ENCODE measurements at regions not wholly inside any gene's neighbourhood (a gene's known extent, or its start where the extent isn't known, plus 50 kb on each side); places are given as distances from the start of the nearest gene placed in this dataset.
"Not testable (repeated sequence)": the region's sequence is repeated elsewhere in the genome, so short reads cannot be mapped to it uniquely, and the experiment has no call there.

DNA sequence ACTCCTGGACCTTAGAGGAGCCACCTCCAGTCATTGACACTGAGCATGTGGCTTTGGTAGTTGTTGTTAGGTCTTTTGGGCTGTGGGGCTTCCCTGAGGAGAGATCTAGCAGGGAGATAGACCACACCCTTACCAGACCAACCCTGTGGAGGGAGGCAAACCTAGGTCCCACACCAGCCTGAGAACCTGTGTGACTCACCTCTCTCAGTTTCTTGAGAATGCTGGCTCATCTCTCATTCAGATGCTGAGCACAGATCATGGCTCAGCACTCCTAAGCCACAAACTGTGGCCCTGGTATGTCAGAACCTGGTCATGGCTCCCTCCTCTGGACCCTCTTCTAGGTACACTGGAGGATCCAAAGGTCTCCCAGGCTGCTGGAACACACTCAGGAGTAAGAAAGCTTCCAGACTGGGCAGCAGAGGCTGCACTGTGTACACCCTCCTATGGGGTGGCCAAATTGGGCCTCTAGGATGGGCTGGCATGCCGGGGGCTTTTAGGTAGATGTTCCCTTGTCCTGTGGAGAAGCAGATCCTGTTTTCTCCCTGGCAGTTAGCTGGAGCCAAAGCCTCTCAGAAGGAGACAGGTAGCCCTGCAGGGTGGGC lies 1294.5 kb downstream of the KHDRBS2 start:
- CTCF ChIA-PET = no interaction called here
- Histone ChIP-seq H3K27ac (ENCODE audit: insufficient read depth in 1 of 2, low read depth in 1 of 2, low read length in 2 of 2, poor library complexity in 1 of 2, severe bottlenecking in 2 of 2) (no peak overlapping the region), H3K9me3 (ENCODE audit: control extremely low read depth in 1 of 5, control insufficient read depth in 4 of 5, insufficient read depth in 2 of 5, low read depth in 1 of 5, low read length in 4 of 5) (peaks cover 0 to 6% (median 0%) of the 10 kb centered on the region in 5 experiments), H3K4me3 (ENCODE audit: control insufficient read depth in 1 of 7, extremely low read depth in 1 of 7, insufficient read depth in 4 of 7, low read depth in 2 of 7, low read length in 6 of 7) (no peak overlapping the region), H3K27me3 (replicated peaks in 2 of 5; ENCODE audit: control insufficient read depth in 4 of 5, insufficient read depth in 5 of 5, low read length in 4 of 5) (no peaks in the 10 kb centered on the region), H3K36me3 (ENCODE audit: control insufficient read depth in 4 of 4, insufficient read depth in 4 of 4, low read length in 3 of 4) (no peaks in the 10 kb centered on the region), H3K4me1 (ENCODE audit: control extremely low read depth in 1 of 4, control insufficient read depth in 4 of 4, insufficient read depth in 4 of 4, low read length in 3 of 4) (no peaks in the 10 kb centered on the region)
- WGBS (ENCODE audit: insufficient coverage) = 100% methylated on average over 1 of the region's 1 CpG
- DNase-seq = no peak
- POLR2A ChIA-PET = no interaction called here

DNA sequence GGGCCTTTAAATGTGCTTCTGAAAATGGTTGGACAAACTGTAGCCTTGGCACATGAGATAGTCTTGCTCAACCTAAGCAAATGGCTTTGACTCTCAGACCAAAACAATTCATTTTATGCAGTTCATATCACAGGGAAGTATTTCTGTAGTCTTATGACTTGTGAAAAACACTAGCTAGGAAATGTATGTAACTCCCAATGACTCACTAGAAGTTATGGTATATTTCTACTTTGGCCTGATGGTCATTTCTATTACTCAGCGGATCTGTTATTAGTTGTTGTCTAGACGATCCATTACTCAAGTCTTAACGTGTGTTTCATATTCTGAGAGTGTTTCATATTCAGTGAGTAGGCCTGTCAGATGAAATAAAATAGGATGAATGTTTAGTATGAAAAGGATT lies 1333.5 kb downstream of the KHDRBS2 start:
- DNase-seq = no peak
- no peaks in the 10 kb centered on the region for H3K27me3 ChIP-seq (replicated peaks in 2 of 5; ENCODE audit: control insufficient read depth in 4 of 5, insufficient read depth in 5 of 5, low read length in 4 of 5)
- no peak overlapping the region for H3K4me3 ChIP-seq (ENCODE audit: control insufficient read depth in 1 of 7, extremely low read depth in 1 of 7, insufficient read depth in 4 of 7, low read depth in 2 of 7, low read length in 6 of 7)
- H3K4me1 ChIP-seq (ENCODE audit: control extremely low read depth in 1 of 4, control insufficient read depth in 4 of 4, insufficient read depth in 4 of 4, low read length in 3 of 4) = no peaks in the 10 kb centered on the region
- no peaks in the 10 kb centered on the region for H3K9me3 ChIP-seq (ENCODE audit: control extremely low read depth in 1 of 5, control insufficient read depth in 4 of 5, insufficient read depth in 2 of 5, low read depth in 1 of 5, low read length in 4 of 5)
- ChIA-PET POLR2A (no interaction called here), CTCF (no interaction called here)
- H3K36me3 ChIP-seq (ENCODE audit: control insufficient read depth in 4 of 4, insufficient read depth in 4 of 4, low read length in 3 of 4) = no peaks in the 10 kb centered on the region
- WGBS (ENCODE audit: insufficient coverage) = 90% methylated on average over 3 of the region's 3 CpGs
- H3K27ac ChIP-seq (ENCODE audit: insufficient read depth in 1 of 2, low read depth in 1 of 2, low read length in 2 of 2, poor library complexity in 1 of 2, severe bottlenecking in 2 of 2) = no peak overlapping the region

DNA sequence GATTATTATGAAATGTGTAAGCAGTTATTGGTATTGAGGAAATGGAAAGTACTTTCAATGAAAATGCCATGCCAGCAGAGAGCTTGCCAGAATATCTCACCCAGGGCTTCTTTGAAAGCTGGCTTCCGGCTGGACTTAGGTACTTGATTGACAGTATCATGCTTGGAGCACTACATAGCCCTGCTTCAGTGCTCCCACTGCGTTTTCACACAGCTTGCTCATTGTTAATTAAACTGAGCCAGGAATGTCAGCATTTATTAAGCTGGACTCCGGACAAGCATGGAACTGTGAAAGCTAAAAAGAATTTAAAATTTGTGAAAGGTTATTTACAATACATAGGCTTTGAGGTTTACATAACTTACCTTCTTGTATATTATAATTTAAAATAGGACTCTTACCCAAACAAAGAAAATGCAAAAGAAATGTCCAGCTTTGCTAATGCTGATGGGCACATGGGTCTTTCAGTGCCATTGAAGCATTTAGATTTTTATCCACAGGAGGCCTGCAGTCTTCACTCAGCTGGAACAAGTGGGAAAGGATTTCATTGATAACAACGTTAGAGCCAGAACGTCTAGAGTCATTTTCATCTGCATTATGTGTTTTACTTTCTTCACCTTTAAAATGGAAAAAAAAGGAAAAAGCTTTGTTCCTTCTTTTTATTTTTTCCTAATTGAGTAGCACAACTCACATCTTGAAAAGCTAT lies 1335.7 kb downstream of the KHDRBS2 start:
- WGBS (ENCODE audit: insufficient coverage) = 86% methylated on average over 1 of the region's 5 CpGs
- H3K9me3 ChIP-seq (ENCODE audit: control extremely low read depth in 1 of 5, control insufficient read depth in 4 of 5, insufficient read depth in 2 of 5, low read depth in 1 of 5, low read length in 4 of 5); POLR2A ChIA-PET; H3K27me3 ChIP-seq (replicated peaks in 2 of 5; ENCODE audit: control insufficient read depth in 4 of 5, insufficient read depth in 5 of 5, low read length in 4 of 5); H3K27ac ChIP-seq (ENCODE audit: insufficient read depth in 1 of 2, low read depth in 1 of 2, low read length in 2 of 2, poor library complexity in 1 of 2, severe bottlenecking in 2 of 2); DNase-seq; CTCF ChIA-PET; H3K4me3 ChIP-seq (ENCODE audit: control insufficient read depth in 1 of 7, extremely low read depth in 1 of 7, insufficient read depth in 4 of 7, low read depth in 2 of 7, low read length in 6 of 7); H3K36me3 ChIP-seq (ENCODE audit: control insufficient read depth in 4 of 4, insufficient read depth in 4 of 4, low read length in 3 of 4); H3K4me1 ChIP-seq (ENCODE audit: control extremely low read depth in 1 of 4, control insufficient read depth in 4 of 4, insufficient read depth in 4 of 4, low read length in 3 of 4): not testable (repeated sequence)

DNA sequence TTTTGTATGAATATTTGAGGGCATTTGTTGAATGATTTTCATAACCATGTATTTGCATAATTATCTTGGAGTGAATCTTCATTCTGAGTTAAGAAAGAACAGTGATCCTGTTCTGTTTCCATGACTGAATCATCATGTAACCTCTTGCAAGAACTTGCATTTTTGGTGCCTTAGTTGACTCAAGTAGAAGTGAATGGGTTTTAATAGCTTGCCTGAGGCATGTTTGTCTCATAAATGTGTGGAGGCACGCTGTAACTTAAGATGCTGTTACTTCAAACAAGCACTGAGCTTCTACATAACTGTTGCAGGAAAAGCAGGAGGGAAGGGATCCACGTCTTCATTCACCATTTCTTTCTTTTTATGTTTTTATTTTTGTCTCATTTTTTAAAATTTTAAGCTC lies 1338.6 kb downstream of the KHDRBS2 start:
- DNase-seq; H3K27ac ChIP-seq (ENCODE audit: insufficient read depth in 1 of 2, low read depth in 1 of 2, low read length in 2 of 2, poor library complexity in 1 of 2, severe bottlenecking in 2 of 2); H3K27me3 ChIP-seq (replicated peaks in 2 of 5; ENCODE audit: control insufficient read depth in 4 of 5, insufficient read depth in 5 of 5, low read length in 4 of 5); POLR2A ChIA-PET; H3K9me3 ChIP-seq (ENCODE audit: control extremely low read depth in 1 of 5, control insufficient read depth in 4 of 5, insufficient read depth in 2 of 5, low read depth in 1 of 5, low read length in 4 of 5); CTCF ChIA-PET; H3K4me3 ChIP-seq (ENCODE audit: control insufficient read depth in 1 of 7, extremely low read depth in 1 of 7, insufficient read depth in 4 of 7, low read depth in 2 of 7, low read length in 6 of 7); H3K36me3 ChIP-seq (ENCODE audit: control insufficient read depth in 4 of 4, insufficient read depth in 4 of 4, low read length in 3 of 4); H3K4me1 ChIP-seq (ENCODE audit: control extremely low read depth in 1 of 4, control insufficient read depth in 4 of 4, insufficient read depth in 4 of 4, low read length in 3 of 4): not testable (repeated sequence)
- WGBS (ENCODE audit: insufficient coverage) = no CpG with 5 or more reads among the region's 2 CpGs

DNA sequence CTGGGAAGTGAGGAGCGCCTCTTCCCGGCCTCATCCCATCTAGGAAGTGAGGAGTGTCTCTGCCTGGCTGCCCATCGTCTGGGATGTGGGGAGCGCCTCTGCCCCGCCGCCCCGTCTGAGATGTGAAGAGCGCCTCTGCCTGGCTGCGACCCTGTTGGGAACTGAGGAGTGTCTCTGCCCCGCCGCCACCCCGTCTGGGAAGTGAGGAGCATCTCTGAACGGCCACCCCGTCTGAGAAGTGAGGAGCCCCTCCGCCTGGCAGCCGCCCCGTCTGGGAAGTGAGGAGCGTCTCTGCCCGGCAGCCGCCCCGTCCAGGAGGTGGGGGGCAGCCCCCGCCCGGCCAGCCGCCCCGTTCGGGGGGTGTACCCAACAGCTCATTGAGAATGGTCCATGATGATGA lies 1341.2 kb downstream of the KHDRBS2 start:
- H3K9me3 ChIP-seq (ENCODE audit: control extremely low read depth in 1 of 5, control insufficient read depth in 4 of 5, insufficient read depth in 2 of 5, low read depth in 1 of 5, low read length in 4 of 5); H3K27ac ChIP-seq (ENCODE audit: insufficient read depth in 1 of 2, low read depth in 1 of 2, low read length in 2 of 2, poor library complexity in 1 of 2, severe bottlenecking in 2 of 2); CTCF ChIA-PET; H3K4me3 ChIP-seq (ENCODE audit: control insufficient read depth in 1 of 7, extremely low read depth in 1 of 7, insufficient read depth in 4 of 7, low read depth in 2 of 7, low read length in 6 of 7); H3K27me3 ChIP-seq (replicated peaks in 2 of 5; ENCODE audit: control insufficient read depth in 4 of 5, insufficient read depth in 5 of 5, low read length in 4 of 5); POLR2A ChIA-PET; H3K4me1 ChIP-seq (ENCODE audit: control extremely low read depth in 1 of 4, control insufficient read depth in 4 of 4, insufficient read depth in 4 of 4, low read length in 3 of 4); DNase-seq; H3K36me3 ChIP-seq (ENCODE audit: control insufficient read depth in 4 of 4, insufficient read depth in 4 of 4, low read length in 3 of 4): not testable (repeated sequence)
- WGBS (ENCODE audit: insufficient coverage) = 99% methylated on average over 20 of the region's 26 CpGs

DNA sequence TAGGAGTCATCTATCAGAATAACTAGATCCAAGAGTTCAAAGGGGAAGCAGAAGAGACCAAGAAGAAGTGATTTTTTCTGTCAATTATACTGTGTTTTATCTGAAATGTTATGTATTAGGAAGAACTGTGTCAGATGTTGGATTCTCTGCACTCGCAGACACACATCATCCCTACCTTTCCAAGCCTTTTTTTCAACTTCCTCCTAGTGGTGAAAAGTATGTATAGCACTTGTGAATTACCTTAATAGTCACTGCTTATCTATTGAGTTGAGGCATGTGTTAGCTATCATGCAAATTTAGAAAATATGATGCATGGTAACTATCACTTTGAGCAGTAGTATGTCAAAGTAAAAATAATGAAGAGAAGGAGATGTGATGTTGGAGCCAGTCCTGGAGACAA lies 1350.1 kb downstream of the KHDRBS2 start:
- CTCF ChIA-PET; H3K27me3 ChIP-seq (replicated peaks in 2 of 5; ENCODE audit: control insufficient read depth in 4 of 5, insufficient read depth in 5 of 5, low read length in 4 of 5); H3K9me3 ChIP-seq (ENCODE audit: control extremely low read depth in 1 of 5, control insufficient read depth in 4 of 5, insufficient read depth in 2 of 5, low read depth in 1 of 5, low read length in 4 of 5); POLR2A ChIA-PET; H3K4me3 ChIP-seq (ENCODE audit: control insufficient read depth in 1 of 7, extremely low read depth in 1 of 7, insufficient read depth in 4 of 7, low read depth in 2 of 7, low read length in 6 of 7); DNase-seq; H3K27ac ChIP-seq (ENCODE audit: insufficient read depth in 1 of 2, low read depth in 1 of 2, low read length in 2 of 2, poor library complexity in 1 of 2, severe bottlenecking in 2 of 2); H3K36me3 ChIP-seq (ENCODE audit: control insufficient read depth in 4 of 4, insufficient read depth in 4 of 4, low read length in 3 of 4); H3K4me1 ChIP-seq (ENCODE audit: control extremely low read depth in 1 of 4, control insufficient read depth in 4 of 4, insufficient read depth in 4 of 4, low read length in 3 of 4): not testable (repeated sequence)
- WGBS (ENCODE audit: insufficient coverage) = no CpG with 5 or more reads among the region's 1 CpG

DNA sequence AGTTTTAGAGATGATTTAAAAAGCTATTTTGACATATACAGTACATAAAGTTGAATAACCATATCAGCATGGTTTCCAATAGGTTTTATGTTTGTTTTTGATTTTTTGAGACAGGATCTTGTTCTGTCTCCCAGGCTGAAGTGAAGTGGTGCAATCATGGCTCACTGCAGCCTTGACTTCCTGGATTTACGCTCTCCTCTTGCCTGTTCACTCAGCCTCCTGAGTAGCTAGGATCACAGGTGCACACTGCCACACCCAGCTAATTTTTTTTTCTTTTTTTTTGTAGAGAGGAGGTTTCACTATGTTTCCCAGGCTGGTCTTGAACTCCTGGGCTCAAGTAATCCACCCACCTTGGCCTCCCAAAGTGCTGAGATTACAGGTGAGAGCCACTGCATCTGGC lies 1366.4 kb downstream of the KHDRBS2 start:
- DNase-seq; H3K36me3 ChIP-seq (ENCODE audit: control insufficient read depth in 4 of 4, insufficient read depth in 4 of 4, low read length in 3 of 4); POLR2A ChIA-PET; H3K4me3 ChIP-seq (ENCODE audit: control insufficient read depth in 1 of 7, extremely low read depth in 1 of 7, insufficient read depth in 4 of 7, low read depth in 2 of 7, low read length in 6 of 7); H3K27ac ChIP-seq (ENCODE audit: insufficient read depth in 1 of 2, low read depth in 1 of 2, low read length in 2 of 2, poor library complexity in 1 of 2, severe bottlenecking in 2 of 2); H3K27me3 ChIP-seq (replicated peaks in 2 of 5; ENCODE audit: control insufficient read depth in 4 of 5, insufficient read depth in 5 of 5, low read length in 4 of 5); CTCF ChIA-PET; H3K9me3 ChIP-seq (ENCODE audit: control extremely low read depth in 1 of 5, control insufficient read depth in 4 of 5, insufficient read depth in 2 of 5, low read depth in 1 of 5, low read length in 4 of 5); H3K4me1 ChIP-seq (ENCODE audit: control extremely low read depth in 1 of 4, control insufficient read depth in 4 of 4, insufficient read depth in 4 of 4, low read length in 3 of 4): not testable (repeated sequence)
- no CpG with 5 or more reads among the region's 1 CpG for WGBS (ENCODE audit: insufficient coverage)

All from common myeloid progenitor, CD34-positive (primary cell).